SK-N-SH treated with all-trans-retinoic acid at 6 μM for 48 hours (cell line): ENCODE measurements at regions not wholly inside any gene's neighbourhood (a gene's known extent, or its start where the extent isn't known, plus 50 kb on each side); places are given as distances from the start of the nearest gene placed in this dataset.
"Not testable (repeated sequence)": the region's sequence is repeated elsewhere in the genome, so short reads cannot be mapped to it uniquely, and the experiment has no call there.

Experiments used
- ATAC-seq: fragments of 200-7000 bp; cut with Tn5 transposase; 3 replicates; pipeline ENCODE4 v1.9.1; 2020; ENCODE audit warnings: mild to moderate bottlenecking, moderate library complexity
- BACH2 ChIP-seq: fragments of 250-450 bp; sonication (Bioruptor Pico); IDR thresholded peaks from 2 replicates; pipeline ENCODE4 v1.9.0; 2021; ENCODE audit warnings: mild to moderate bottlenecking, borderline replicate concordance
- CREB5 ChIP-seq: fragments of 250-450 bp; sonication (Bioruptor Pico); IDR thresholded peaks from 2 replicates; pipeline ENCODE4 v1.5.1; 2020; ENCODE audit warnings: low read depth, mild to moderate bottlenecking, moderate library complexity
- CSDC2 ChIP-seq: fragments of 250-450 bp; sonication (Bioruptor Pico); IDR thresholded peaks from 2 replicates; pipeline ENCODE4 v1.5.0; 2020; ENCODE audit warnings: mild to moderate bottlenecking, moderate library complexity
- CSRNP3 ChIP-seq: fragments of 250-450 bp; sonication (Bioruptor Pico); IDR thresholded peaks from 2 replicates; pipeline ENCODE4 v1.5.1; 2021; ENCODE audit warnings: mild to moderate bottlenecking, moderate library complexity
- ESRRG ChIP-seq: fragments of 250-450 bp; sonication (Bioruptor Pico); IDR thresholded peaks from 2 replicates; pipeline ENCODE4 v1.6.1; 2021; ENCODE audit warnings: mild to moderate bottlenecking
- POU6F1 ChIP-seq: fragments of 250-450 bp; sonication (Bioruptor Pico); IDR thresholded peaks from 2 replicates; pipeline ENCODE4 v1.8.0; 2021; ENCODE audit warnings: low read depth, mild to moderate bottlenecking, moderate library complexity, borderline replicate concordance
- PPARA ChIP-seq: fragments of 250-450 bp; sonication (Bioruptor Pico); IDR thresholded peaks from 2 replicates; pipeline ENCODE4 v1.5.0; 2020; ENCODE audit warnings: mild to moderate bottlenecking, borderline replicate concordance
- RARB ChIP-seq: fragments of 250-450 bp; sonication (Bioruptor Pico); IDR thresholded peaks from 2 replicates; pipeline ENCODE4 v1.8.0; 2021; ENCODE audit warnings: mild to moderate bottlenecking, moderate library complexity
- SNAI2 ChIP-seq: fragments of 250-450 bp; sonication (Bioruptor Pico); IDR thresholded peaks from 2 replicates; pipeline ENCODE4 v1.5.0; 2020; ENCODE audit warnings: mild to moderate bottlenecking, moderate library complexity
- TCF4 ChIP-seq: fragments of 250-450 bp; sonication (Bioruptor Pico); IDR thresholded peaks from 2 replicates; pipeline ENCODE4 v1.8.0; 2021; ENCODE audit warnings: mild to moderate bottlenecking, moderate library complexity, borderline replicate concordance
- TSHZ2 ChIP-seq: fragments of 250-450 bp; sonication (Bioruptor Pico); IDR thresholded peaks from 2 replicates; pipeline ENCODE4 v1.5.0; 2020; ENCODE audit warnings: mild to moderate bottlenecking, moderate library complexity
- ZFP3 ChIP-seq: fragments of 250-450 bp; sonication (Bioruptor Pico); IDR thresholded peaks from 2 replicates; pipeline ENCODE4 v1.5.0; 2020; ENCODE audit warnings: mild to moderate bottlenecking, moderate library complexity
- ZFP30 ChIP-seq: fragments of 450-650 bp; formaldehyde crosslinking; IDR thresholded peaks from 2 replicates; pipeline ENCODE4 v1.5.0; 2022; ENCODE audit warnings: mild to moderate bottlenecking, moderate library complexity
- ZNF70 ChIP-seq: fragments of 450-650 bp; formaldehyde crosslinking; IDR thresholded peaks from 2 replicates; pipeline ENCODE4 v1.5.0; 2020; ENCODE audit warnings: mild to moderate bottlenecking, moderate library complexity

- no peak for TF ChIP-seq BACH2 (CRISPR knock-in tag)
- no peak for TF ChIP-seq SNAI2 (CRISPR knock-in tag)
- TF ChIP-seq CREB5 (CRISPR knock-in tag): no peak
- TF ChIP-seq PPARA (CRISPR knock-in tag): no peak
- TF ChIP-seq, all 23 proteins: peak for 0
- ATAC-seq: no peak
These were observed 98.0 kb downstream of the DLL1 start for GRCh38 chr6:170192905-170193304.

GRCh38 chr6:170192101-170192500 is 98.8 kb downstream of the DLL1 start:
- ATAC-seq: not testable (repeated sequence)

GRCh38 chr6:170190046-170190445 is 100.8 kb downstream of the DLL1 start:
- TF ChIP-seq ESRRG (CRISPR knock-in tag) (no peak), ZNF70 (CRISPR knock-in tag) (no peak), TSHZ2 (no peak), CSRNP3 (no peak)
- ATAC-seq: no peak

- ATAC-seq: no peak
- TF ChIP-seq ZFP3: no peak
- TF ChIP-seq ZFP30 (CRISPR knock-in tag): no peak
- TF ChIP-seq CSRNP3: no peak
These were observed 101.6 kb downstream of the DLL1 start for GRCh38 chr6:170189236-170189635.

- no peak for ATAC-seq
- no peak for TF ChIP-seq CSDC2 (CRISPR knock-in tag)
- TF ChIP-seq BACH2 (CRISPR knock-in tag): no peak
- no peak for TF ChIP-seq TCF4
- no peak for TF ChIP-seq RARB (CRISPR knock-in tag)
These were observed 102.3 kb downstream of the DLL1 start for GRCh38 chr6:170188571-170189001.

GRCh38 chr6:170187669-170188566 is 103.0 kb downstream of the DLL1 start:
- no peak for ATAC-seq

More at GRCh38 chr6:170187669-170188566, 103.0 kb downstream of the DLL1 start:
- TF ChIP-seq PPARA (CRISPR knock-in tag) (no peak), CSRNP3 (no peak), POU6F1 (CRISPR knock-in tag) (no peak), CSDC2 (CRISPR knock-in tag) (no peak), TCF4 (no peak), CREB5 (CRISPR knock-in tag) (no peak)
